GM18517 (cell line): ENCODE measurements at regions not wholly inside any gene's neighbourhood (a gene's known extent, or its start where the extent isn't known, plus 50 kb on each side); places are given as distances from the start of the nearest gene placed in this dataset.
"Not testable (repeated sequence)": the region's sequence is repeated elsewhere in the genome, so short reads cannot be mapped to it uniquely, and the experiment has no call there.

ENCODE experiments used
- ATAC-seq: cut with Tn5 transposase; IDR thresholded peaks from one replicate; pipeline ENCODE4 v1.9.1; 2021; ENCODE audit warnings: mild to moderate bottlenecking, moderate library complexity; ENCODE audit not compliant: unreplicated experiment

DNA sequence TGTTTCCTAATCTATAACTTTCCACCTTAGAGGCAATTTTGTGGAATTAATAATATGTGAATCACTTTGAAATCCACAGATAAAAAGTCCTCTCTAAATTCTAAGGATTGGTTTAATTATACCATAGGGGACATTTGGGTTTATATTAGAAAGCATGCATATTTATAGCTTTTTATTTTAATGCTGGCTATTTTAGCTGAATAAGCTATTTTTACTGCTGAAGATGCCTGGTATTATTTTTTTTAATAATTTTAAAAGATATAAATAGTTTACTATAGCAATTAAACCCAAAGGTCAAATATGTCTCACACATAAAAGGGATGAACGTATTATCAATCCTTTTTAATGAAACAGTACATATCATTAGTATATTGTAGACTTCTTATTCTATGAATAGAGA, 415.4 kb downstream of the MAGEB5 start:
- no peak for ATAC-seq

DNA sequence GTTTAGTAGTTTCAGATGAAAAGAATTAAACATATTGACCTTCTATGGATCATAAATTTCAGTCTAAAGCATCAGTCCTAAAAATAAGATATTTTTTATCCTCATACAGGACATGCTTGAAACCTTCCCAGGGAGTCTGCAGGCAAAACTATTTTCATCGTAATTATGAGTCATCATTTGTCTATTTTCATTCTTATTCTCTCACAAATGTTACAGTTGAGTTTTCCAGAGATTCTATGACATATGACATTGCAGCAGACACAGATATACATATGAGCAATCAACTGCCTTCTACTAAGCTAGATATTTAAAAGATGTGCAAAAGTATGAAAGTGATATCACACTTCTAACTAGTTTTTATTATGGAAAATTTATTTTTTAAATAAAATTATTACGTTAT, 398.0 kb downstream of the MAGEB5 start:
- ATAC-seq, result no peak

DNA sequence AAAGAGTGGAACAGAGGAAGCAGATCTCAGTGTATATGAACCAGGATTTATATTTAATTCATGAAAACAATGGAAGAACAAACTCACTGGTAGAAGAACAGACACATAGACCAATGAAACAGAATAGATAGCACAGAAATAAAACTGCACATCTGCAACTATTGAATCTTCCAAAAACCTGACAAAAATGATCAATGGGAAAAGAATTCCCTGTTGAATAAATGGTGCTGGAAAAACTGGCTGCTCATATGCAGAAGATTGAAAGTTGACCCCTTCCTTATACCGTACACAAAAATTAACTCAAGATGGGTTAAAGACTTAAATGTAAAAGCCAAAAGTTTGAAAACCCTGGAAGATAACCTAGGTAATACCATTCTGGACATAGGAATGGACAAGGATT, 391.0 kb downstream of the MAGEB5 start:
- no peak for ATAC-seq

DNA sequence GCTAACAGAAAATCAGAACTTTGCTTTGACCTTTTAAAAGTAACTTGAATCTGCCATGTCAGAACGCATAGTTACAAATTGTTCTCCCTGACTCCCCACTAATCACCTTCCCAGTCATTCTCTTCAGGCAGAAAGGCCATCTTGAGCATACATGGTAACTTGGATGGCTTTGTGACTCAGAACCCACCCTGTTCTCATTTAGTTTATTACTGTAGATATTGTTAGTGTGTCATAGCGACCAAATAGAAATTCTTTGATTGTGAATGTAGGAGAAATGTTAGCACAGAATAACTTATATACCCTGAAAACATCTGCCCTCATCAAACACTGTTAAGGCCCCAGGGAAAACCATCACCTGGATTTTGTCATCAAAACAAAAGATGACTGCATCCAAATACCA, 382.0 kb downstream of the MAGEB5 start:
- no peak for ATAC-seq

DNA sequence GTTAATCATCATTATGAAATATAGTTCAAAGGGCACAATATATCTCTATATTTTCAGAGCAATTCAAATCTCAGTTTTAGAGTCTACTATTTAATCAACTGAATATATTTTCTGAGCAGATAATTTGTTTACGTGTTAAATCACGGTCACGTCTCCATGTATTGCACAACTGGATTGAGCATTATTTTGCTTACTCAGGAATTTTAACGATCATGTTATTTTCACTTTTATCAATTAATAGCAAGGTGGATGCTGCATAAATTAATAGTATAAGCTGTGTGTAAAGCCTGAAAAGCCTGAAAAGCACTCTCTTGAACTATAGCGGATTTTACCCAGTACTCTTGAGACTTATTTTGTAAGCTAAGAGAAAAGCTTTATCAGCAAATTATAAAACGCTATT, 374.9 kb downstream of the MAGEB5 start:
- ATAC-seq, result no peak

DNA sequence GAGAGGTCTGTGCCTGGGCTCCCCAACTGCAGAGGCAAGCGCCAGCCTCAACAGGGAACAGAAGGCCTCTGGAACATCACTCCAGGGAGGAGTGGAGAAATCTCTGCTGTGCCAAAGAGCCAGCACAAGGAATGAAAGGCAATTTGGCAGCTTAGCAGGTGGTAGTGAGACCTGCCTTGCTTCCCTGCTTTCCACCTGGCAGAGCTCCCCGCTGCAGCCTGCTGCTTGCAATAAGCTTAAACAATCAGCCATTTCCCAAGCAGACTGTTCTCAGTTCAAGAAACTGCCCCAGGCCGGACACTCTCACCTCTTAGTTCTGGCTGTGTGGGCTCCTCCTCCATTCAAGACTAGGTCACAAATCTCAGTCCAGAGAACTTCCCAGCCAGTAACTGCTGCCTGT, 370.6 kb downstream of the MAGEB5 start:
- ATAC-seq, result no peak

DNA sequence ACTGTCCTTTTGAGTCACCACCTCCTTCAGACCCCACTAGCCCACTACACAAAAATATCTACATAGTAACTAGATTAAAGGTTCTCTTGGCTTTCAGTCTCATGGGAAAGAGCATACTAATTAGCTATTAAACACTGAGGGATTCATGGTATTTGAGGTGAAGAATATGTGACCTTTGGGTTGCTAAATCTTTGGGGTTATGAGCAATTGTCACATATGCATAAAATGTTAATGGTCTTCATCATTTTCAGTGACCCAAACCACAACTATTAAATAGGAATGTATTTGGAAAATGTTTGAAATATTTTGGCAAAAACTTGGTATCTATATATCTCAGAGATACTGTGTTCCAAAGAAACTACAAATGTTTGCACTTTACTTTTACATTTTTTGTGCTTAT, 365.1 kb downstream of the MAGEB5 start:
- no peak for ATAC-seq

DNA sequence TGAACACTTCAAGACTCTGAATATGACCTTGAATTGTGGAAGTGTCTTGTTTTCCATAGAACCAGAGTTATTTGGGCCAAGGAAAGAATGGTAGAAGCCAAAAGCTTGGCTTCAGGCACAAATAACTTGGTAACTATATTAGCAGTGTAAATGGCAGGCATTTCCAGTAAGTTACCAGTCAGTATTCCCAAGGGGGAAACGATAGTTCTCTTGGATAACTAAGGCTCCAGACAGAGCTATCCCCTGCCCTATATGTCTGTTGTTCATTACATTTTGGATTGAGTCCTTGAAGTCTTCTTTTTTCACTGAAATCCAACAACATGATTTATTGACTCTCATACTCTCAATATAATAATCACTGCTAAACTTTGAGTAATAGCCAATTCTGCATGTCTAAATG, 364.1 kb downstream of the MAGEB5 start:
- ATAC-seq, result no peak

DNA sequence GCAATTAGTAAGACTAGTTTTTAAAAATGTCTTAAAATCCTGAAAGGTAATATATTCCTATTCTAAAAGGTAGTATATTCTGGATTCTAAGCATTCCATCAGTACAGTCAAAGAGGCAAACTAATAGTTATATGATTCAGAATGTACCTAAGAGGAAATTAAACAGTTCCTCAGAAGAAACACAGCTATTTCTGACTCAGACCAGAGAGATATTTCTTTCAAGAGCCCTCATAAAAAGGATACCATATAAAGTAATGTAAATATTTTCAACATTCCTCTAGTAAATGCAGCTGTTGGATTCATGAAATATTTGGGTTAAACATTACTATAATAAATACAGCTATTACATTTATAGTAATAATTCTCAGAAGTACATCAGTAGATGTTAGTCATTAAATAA, 358.3 kb downstream of the MAGEB5 start:
- no peak for ATAC-seq

DNA sequence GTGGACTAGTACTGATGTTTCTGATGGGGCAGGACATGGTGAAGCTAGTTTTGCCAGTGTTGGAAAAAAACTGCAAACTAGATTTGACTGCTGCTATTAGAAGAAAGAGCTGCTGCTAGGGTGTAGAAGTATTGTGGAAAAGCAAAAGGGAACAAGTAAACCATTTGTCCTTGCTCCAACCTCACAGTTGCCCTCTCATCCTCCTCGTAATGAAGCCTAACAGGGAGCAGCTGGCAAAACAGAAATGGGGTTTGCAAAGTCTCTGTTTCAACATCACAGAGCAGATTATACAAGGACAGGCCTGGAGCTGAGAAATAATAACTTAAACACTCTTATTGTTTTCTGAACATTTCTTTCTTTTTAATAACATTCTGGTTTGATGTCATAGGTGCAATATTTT, 346.2 kb downstream of the MAGEB5 start:
- no peak for ATAC-seq

DNA sequence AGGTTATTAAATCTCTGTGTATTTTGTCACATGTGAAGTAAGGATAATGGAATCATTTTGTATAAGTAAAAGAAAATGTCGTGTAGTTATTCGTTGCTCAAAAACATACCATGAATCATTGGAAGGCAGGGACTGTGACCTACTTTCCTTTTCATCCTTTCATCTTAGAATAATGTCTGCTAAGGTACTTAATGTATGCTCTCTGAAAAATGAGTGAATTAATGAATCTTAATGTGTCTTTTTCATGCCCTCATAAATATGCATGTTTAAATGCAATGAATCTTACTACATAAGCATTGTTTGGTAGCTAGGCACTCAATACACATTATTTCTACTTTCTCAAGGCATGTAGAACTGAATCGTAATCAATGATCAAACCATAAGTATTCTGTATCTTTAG, 343.9 kb downstream of the MAGEB5 start:
- no peak for ATAC-seq

DNA sequence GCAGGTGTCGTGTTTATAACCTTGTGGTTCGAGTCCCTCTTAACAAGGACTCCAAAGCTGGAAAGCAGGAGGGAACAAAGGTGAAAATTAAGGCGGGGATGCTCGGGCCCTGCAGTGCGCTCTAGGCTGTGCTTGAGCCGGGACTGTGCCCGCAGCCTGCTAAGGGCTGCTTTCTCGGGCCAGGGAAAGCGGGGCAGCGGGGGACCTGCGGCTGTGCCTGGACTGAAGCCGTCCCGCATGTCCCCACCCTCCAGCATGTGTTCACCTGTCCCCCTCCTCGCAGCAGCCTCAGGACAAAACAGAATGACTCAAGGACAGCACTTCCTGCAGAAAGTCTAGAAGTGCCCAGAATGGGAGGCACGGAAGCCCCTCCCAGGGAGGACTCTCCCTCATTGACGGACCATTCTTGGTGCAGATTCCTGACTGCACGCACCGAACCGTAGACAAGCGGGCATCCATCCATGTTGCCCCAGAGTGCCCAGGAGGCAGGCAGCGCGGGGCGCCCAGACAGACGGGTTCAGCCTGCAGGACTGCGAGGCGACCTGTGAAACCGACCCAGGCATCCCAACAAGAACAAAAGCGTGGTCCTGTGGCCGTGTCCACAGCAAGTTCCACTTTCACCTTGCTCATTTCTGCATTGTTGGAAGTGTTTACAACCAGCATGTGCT, 342.9 kb downstream of the MAGEB5 start:
- no peak for ATAC-seq

DNA sequence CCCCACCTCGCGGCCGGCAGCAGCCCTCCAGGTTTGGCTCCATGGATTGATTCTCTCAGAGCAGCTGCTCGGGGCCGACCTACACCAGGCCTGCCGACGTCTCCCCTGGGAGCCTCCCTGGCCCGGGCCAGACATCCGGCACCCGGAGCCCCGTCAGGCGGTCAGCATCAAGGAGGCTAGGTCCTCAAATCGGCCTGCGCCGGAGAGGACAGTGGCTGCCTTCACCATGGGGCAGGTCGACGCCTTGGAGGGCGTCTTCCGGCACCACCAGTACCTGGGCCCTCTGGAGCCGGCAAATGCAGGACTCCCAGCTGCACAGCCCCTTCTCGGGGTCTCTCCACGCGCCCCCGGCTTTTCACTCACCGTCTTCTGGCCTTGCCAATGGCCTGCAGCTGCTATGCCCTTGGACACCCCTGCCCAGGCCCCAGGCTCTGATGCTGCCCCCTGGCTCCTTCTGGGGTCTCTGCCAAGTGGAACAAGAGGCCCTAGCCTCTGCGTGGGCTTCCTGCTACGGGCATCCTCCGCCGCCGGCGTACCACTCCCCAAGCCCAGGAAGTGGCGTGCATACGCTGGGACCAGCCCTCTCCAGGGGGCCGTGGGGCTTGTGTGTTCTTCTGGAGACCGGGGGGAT, 341.8 kb downstream of the MAGEB5 start:
- no peak for ATAC-seq

DNA sequence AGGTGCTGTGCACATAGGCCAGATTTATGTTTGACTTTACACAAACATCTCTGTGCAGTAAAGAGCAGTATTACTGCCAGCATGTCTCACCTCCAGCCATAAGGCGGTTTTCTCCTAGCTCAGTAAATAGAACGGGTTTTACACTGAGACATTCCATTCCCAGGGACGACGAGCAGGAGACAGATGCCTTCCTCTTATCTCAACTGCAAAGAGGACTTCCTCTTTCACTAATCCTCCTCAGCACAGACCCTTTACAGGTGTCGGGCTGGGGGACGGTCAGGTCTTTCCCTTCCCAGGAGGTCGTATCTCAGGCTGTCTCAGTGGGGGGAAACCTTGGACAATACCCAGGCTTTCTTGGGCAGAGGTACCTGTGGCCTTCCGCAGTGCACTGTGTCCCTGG, 309.8 kb downstream of the MAGEB5 start:
- ATAC-seq, result not testable (repeated sequence)

DNA sequence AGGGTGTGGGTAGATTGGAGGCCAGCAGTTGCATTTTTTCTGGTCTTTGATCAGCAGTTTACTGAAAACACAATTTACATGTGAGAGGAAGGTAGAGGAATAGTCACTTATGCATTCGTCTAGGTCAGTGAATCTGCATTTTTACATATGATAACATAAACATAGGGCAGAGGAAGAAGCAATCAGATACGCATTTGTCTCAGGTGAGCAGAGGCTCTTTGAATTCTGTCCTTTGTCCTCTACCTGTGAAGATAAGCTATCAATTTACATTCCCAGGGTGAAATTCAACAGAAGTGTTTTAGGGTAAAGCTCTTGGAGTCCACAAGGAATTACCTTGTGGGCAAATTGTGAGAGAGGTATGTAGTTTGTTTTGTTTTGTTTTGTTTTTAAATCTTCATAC, 306.5 kb downstream of the MAGEB5 start:
- no peak for ATAC-seq

DNA sequence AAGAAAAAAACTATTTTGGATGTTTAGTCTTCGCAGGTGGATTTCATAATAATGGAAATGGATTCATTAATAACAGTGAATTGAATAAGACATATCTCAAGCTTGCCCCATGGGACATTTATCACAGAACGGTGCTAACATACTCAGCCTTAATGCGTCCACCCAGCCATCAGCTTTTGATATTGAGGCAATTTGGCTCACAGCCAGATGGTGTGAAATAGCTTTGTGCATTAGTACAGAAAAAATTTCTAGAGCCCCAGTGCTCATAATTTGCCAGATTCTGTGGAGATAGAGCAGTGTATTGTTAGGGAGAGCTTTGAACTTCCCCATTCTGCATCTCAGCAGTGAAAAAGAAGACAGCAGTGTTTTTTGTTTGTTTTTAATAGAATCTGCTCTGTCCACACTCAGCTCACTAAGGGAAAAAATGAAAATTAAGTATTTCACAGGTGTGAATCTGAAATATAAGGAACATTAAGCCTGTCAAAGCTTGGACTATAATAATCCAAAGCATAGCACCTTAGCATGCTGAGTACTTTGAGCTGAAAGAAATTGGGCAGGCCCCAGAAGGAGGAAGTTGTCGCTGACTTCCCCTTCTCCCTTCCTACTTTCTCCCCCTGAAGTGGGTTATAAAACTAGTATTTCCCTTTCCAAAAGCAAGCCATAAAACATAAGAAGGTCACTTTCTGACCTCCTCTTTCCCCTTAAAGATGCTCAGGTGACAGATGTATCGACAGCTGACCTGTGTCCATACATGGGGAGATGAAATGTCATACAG, 295.8 kb downstream of the MAGEB5 start:
- no peak for ATAC-seq

DNA sequence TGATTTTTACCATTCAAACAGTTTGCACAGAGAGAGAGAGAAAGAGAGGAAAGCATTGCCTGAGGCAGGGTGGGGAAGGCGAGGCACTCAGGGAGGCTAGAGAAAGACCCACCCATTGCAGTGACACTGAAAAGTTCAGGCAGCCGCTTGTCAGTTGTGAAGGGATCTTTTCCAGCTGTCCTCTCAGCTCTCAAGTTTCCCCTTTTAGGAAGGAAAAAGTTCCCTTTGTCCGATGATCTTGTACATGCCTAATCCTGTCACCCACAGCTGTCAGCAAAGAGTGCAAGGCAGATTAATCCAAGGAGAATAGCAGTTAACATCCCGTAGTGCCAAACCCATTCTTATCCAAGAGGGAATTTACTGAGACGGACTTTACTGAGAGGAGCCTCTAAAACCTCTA, 255.0 kb downstream of the MAGEB5 start:
- no peak for ATAC-seq

DNA sequence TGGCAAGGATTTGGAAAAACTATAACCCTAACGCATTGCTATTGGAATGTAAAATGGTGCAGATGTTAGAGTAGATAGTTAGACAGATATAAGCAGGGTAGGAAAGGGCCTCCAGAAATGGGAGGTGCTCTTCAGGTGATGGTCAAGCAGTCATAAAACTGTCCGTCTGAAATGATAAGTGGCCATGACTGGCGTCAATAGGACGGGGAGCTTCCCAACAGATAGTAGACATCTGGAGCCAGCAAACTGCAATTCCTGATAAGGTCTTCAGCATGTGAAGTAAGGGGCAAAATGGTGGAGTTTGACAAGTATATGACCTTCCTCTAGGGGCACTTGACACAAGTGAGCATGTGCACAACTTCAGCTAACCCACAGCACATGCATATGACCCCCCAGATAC, 250.4 kb downstream of the MAGEB5 start:
- ATAC-seq, result no peak

DNA sequence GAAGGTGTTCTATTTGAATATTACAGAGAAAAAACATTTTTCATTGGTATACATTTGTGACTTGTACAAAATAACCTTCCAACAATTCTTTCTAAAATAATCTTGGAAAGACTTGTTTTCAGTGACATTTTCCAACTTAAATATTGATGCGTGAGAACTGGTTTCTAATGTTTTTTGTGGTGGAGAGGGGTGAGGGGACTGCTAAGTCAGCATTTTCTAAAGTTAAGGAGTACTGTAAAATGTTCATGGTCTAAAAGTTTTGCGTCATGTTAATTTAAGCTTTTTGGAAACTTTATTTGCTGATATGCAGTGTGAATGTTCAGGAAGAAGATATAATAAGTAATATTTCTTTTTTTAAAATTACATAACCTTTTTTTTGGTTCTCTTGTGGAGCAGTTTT, 229.3 kb downstream of the MAGEB5 start:
- ATAC-seq, result no peak

DNA sequence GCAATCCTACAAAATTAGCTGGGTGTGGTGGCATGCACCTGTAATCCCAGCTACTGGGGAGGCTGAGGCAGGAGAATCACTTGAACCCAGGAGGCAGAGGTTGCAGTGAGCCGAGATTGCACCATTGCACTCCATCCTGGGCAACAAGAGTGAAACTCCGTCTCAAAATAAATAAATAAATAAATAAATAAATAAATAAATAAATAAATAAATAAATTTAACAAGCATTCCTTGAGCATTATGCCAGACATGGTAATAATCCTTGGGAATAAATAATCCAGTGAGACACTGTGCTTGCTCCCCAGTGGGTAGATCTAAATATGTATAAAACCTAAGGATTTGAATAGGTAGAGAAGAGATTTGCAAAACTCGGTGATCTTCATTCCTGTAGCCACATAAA, 228.4 kb downstream of the MAGEB5 start:
- ATAC-seq, result not testable (repeated sequence)

DNA sequence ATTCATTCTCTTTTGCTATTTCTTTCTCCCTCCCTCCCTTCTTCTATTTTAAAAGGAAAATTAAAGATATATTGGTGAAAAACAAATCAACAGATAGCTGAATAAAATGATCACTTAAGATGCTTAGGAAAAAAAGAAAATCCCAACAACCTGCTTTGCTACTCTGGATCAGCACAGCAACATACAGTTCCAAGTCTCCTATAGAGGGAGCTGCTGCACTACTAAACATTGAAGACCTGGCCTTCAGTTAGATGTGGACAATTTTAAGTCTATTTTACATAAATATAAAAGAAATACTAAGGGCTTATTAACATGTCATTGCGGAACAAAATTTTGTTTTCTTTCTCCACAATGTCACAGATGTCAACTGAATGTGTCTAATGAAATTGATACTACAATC, 226.4 kb downstream of the MAGEB5 start:
- no peak for ATAC-seq

DNA sequence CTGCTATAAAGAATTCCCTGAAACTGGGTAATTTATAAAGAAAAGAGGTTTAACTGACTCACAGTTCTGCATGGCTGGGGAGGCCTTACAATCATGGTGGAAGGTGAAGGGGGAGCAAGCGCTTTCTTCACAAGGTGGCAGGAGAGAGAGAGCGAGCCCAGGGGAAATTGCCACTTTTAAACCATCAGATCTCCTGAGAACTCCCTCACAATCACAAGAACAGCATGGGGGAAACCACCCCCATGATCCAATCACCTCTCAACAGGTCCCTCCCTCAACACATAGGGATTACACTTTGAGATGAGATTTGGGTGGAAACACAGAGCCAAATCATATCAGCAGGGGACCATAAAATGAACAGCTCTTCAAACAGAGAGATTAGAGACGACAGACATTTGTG, 198.6 kb downstream of the MAGEB5 start:
- ATAC-seq, result no peak
